ENCODE measurements at regions not wholly inside any gene's neighbourhood (a gene's known extent, or its start where the extent isn't known, plus 50 kb on each side); places are given as distances from the start of the nearest gene placed in this dataset.
A peak's percentile ranks its signal among the peaks of the same experiment; 100 is the strongest.

DNA sequence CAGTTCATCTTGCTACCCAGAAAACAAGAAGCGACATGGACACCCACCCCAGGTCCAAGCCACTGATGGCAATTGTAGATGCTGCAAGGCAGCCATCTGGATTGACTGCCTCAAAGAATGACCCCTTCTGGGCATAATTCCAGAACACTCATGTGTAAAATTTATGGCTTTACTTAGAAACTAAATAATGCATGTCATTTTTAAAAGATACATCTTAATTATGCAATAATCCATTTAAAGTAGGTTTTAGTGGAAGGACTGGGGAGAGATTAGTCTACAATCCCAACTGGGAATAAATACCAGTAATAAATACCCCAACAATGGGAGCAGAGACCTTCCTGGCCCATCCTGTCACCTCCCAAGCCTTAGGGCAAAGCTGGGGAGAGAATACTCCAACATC lies 247.7 kb downstream of the SS18 start:
- no peaks in the 10 kb centered on the region for H3K36me3 ChIP-seq (ENCODE audit: control insufficient read depth, insufficient read depth, low read length)
- TF ChIP-seq, protein P1, sequence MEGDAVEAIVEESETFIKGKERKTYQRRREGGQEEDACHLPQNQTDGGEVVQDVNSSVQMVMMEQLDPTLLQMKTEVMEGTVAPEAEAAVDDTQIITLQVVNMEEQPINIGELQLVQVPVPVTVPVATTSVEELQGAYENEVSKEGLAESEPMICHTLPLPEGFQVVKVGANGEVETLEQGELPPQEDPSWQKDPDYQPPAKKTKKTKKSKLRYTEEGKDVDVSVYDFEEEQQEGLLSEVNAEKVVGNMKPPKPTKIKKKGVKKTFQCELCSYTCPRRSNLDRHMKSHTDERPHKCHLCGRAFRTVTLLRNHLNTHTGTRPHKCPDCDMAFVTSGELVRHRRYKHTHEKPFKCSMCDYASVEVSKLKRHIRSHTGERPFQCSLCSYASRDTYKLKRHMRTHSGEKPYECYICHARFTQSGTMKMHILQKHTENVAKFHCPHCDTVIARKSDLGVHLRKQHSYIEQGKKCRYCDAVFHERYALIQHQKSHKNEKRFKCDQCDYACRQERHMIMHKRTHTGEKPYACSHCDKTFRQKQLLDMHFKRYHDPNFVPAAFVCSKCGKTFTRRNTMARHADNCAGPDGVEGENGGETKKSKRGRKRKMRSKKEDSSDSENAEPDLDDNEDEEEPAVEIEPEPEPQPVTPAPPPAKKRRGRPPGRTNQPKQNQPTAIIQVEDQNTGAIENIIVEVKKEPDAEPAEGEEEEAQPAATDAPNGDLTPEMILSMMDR (IDR thresholded peaks at IDR 0.05; ENCODE audit: insufficient read depth, low read length, severe bottlenecking): no peak
- DNase-seq (ENCODE audit: low read depth) (no peak), FAIRE-seq (no peak)
- H3K4me3 ChIP-seq (ENCODE audit: low read depth, low read length): no peak overlapping the region
- no peaks in the 10 kb centered on the region for H3K27me3 ChIP-seq (ENCODE audit: control insufficient read depth, insufficient read depth, low read length)

DNA sequence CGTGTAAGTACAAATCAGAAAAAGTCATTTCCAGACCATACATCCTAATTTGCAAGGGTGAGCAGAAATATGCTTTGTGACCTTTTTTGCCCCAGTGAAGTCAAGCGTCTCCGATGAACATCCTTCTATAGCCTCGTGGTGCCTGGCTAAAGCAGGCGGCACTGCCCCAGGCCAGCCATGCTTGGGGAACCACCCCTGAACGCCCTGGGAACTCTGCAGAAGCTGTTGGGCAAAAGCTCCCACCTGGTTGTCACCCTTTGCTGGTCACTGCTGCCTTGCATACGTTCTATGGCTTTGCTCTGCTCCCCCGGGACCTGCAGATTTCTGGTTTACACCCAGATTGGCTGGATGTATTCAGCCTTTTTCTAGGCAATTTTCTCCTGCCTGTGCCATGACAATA lies 256.4 kb downstream of the SS18 start:
- FAIRE-seq (no peak), DNase-seq (ENCODE audit: low read depth) (no peak)
- Histone ChIP-seq H3K4me3 (ENCODE audit: low read depth, low read length) (no peak overlapping the region), H3K36me3 (ENCODE audit: control insufficient read depth, insufficient read depth, low read length) (no peaks in the 10 kb centered on the region), H3K27me3 (ENCODE audit: control insufficient read depth, insufficient read depth, low read length) (no peaks in the 10 kb centered on the region)
- TF ChIP-seq, protein P1 (IDR thresholded peaks at IDR 0.05; ENCODE audit: insufficient read depth, low read length, severe bottlenecking): no peak

DNA sequence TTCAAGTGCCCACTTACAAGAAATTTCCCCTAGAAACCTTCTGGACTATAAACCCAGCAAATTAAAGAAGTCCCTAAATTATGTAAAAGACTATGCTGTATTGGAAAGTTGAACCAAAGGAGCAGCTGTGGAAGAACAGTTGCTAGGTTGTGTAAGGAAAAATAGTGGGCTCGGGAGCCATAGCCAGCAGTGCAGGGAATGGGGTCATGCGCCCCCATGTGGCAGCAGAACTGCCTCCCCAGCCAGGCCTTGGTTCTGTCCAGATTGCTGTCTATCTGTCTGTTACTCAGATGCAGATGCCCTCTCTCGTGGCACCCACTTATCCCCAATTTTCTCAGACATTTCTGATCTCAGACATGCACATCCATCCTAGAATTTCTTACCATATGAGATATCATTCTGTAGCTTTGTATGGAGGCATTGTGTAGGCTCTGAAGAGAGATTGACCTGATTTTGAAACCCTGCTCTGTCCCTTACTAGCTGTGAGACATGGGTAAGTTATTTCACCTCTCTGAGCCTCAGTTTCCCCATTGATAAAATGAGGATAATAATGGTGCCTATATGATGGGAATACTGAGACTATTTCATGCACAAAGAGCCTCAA lies 258.3 kb downstream of the SS18 start:
- Histone ChIP-seq H3K4me3 (ENCODE audit: low read depth, low read length) (no peak overlapping the region), H3K27me3 (ENCODE audit: control insufficient read depth, insufficient read depth, low read length) (no peaks in the 10 kb centered on the region), H3K36me3 (ENCODE audit: control insufficient read depth, insufficient read depth, low read length) (no peaks in the 10 kb centered on the region)
- peak; percentile 3 for DNase-seq (ENCODE audit: low read depth)
- TF ChIP-seq, protein P1 (IDR thresholded peaks at IDR 0.05; ENCODE audit: insufficient read depth, low read length, severe bottlenecking): peak; percentile 66
- peak; percentile 66 for FAIRE-seq

DNA sequence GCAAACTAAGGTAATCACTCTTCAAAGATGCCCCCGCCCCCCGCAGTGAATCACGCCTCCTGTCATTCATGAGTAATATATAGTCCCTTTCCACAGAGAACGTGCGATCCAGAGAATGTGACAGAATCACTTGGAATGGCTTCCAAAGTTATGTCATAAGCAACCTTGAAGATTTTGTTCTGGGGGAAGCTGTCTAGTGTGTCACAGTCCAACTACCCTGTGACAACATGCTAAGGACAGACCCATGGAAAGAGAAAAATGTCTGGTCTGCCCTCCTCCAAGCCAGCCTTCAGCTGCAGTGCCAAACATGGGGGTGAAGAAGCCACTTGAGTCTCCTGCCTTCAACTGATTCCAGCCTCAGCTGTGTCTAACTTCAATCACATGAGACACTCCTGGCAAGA lies 259.1 kb downstream of the SS18 start:
- H3K36me3 ChIP-seq (ENCODE audit: control insufficient read depth, insufficient read depth, low read length): no peaks in the 10 kb centered on the region
- no peak for DNase-seq (ENCODE audit: low read depth)
- TF ChIP-seq, protein P1 (IDR thresholded peaks at IDR 0.05; ENCODE audit: insufficient read depth, low read length, severe bottlenecking): no peak
- H3K27me3 ChIP-seq (ENCODE audit: control insufficient read depth, insufficient read depth, low read length): no peaks in the 10 kb centered on the region
- no peak for FAIRE-seq
- no peak overlapping the region for H3K4me3 ChIP-seq (ENCODE audit: low read depth, low read length)

DNA sequence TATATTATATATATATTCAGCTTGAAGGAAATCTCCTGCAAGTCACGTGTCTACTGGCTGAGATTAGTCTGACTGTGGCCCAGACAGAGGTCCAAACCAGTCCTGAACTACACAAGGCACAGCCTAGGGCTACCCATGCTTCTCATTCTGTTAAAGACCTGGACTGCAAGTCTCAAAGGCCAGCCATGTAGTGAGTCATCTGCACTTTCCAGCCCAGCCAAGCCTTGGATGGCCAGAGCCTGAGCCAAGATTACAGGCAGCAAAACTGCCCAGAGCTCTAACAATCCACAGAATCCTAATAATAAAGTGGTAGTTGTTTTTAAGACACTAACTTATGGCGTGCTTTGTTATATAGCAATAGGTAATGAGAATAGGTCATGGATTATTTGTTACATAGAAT lies 259.6 kb downstream of the SS18 start:
- FAIRE-seq: no peak
- Histone ChIP-seq H3K36me3 (ENCODE audit: control insufficient read depth, insufficient read depth, low read length) (no peaks in the 10 kb centered on the region), H3K27me3 (ENCODE audit: control insufficient read depth, insufficient read depth, low read length) (no peaks in the 10 kb centered on the region), H3K4me3 (ENCODE audit: low read depth, low read length) (no peak overlapping the region)
- no peak for DNase-seq (ENCODE audit: low read depth)
- TF ChIP-seq, protein P1 (IDR thresholded peaks at IDR 0.05; ENCODE audit: insufficient read depth, low read length, severe bottlenecking): no peak

DNA sequence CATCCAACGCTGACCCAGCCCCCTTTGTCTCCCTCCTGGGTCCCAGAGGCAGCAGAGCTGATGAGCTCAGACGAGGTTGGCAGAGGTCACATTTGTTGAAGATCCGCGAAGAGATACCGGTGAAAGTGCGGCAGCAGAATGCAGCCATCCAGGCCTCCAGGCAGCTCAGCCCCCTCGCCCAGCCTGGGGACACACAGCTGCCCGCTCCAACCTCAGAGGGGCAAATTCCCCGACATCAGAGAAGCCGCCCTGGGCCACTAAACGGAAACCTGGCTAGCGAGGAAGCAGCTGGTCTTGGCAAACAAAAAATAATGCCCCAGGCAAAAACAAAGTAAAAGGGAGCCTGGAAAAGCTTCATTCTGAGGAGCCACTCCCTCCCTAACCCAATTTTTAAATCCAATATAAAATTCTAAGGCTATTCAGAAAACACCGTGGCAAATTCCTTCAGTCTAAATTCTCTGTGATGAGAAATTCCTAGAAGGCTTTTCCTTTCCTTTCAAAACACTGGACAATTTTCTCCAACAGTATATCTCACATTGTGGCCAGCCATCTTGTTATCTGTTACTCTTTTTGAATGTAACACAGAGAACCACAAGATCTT lies 262.4 kb downstream of the SS18 start:
- DNase-seq (ENCODE audit: low read depth) (no peak), FAIRE-seq (no peak)
- Histone ChIP-seq H3K4me3 (ENCODE audit: low read depth, low read length) (no peak overlapping the region), H3K27me3 (ENCODE audit: control insufficient read depth, insufficient read depth, low read length) (no peaks in the 10 kb centered on the region), H3K36me3 (ENCODE audit: control insufficient read depth, insufficient read depth, low read length) (no peaks in the 10 kb centered on the region)
- TF ChIP-seq, protein P1 (IDR thresholded peaks at IDR 0.05; ENCODE audit: insufficient read depth, low read length, severe bottlenecking): no peak

Measured in bronchial epithelial cell (primary cell).